H9 (cell line): ENCODE measurements at regions not wholly inside any gene's neighbourhood (a gene's known extent, or its start where the extent isn't known, plus 50 kb on each side); places are given as distances from the start of the nearest gene placed in this dataset.

Experiments
- DNase-seq: peaks from one replicate; pipeline ENCODE4 v3.0.0-alpha.2; 2017
- H2AFZ ChIP-seq: one replicate; pipeline ENCODE4 v1.6.1; 2013; ENCODE audit warnings: mild to moderate bottlenecking, low read length, control low read depth, moderate library complexity
- H2AK5ac ChIP-seq: 2 replicates; pipeline ENCODE4 v1.6.1; 2013; ENCODE audit warnings: low read length, control low read depth, mixed read lengths; ENCODE audit not compliant: insufficient read length
- H2BK120ac ChIP-seq: one replicate; pipeline ENCODE4 v1.6.1; 2013; ENCODE audit warnings: low read depth, mild to moderate bottlenecking, low read length, control low read depth, inconsistent platforms; ENCODE audit not compliant: poor library complexity, severe bottlenecking
- H2BK12ac ChIP-seq: 2 replicates; pipeline ENCODE4 v1.6.1; 2013; ENCODE audit warnings: low read length, control low read depth, mixed read lengths, low read depth; ENCODE audit not compliant: insufficient read length
- H2BK15ac ChIP-seq: 2 replicates; pipeline ENCODE4 v1.6.1; 2013; ENCODE audit warnings: low read depth, low read length, control low read depth
- H2BK20ac ChIP-seq: one replicate; pipeline ENCODE4 v1.6.1; 2013; ENCODE audit warnings: low read depth, mild to moderate bottlenecking, low read length, control low read depth, inconsistent platforms; ENCODE audit not compliant: poor library complexity, severe bottlenecking
- H2BK5ac ChIP-seq: 2 replicates; pipeline ENCODE4 v1.6.1; 2013; ENCODE audit warnings: low read length, control low read depth, mixed read lengths; ENCODE audit not compliant: insufficient read length
- H3K14ac ChIP-seq: 2 replicates; pipeline ENCODE4 v1.6.1; 2013; ENCODE audit warnings: low read length, control low read depth; ENCODE audit not compliant: insufficient read depth
- H3K18ac ChIP-seq: 2 replicates; pipeline ENCODE4 v1.6.1; 2013; ENCODE audit warnings: low read depth, mild to moderate bottlenecking, mixed read lengths, low read length, control low read depth; ENCODE audit not compliant: insufficient read length
- H3K23ac ChIP-seq: 2 replicates; pipeline ENCODE4 v1.6.1; 2013; ENCODE audit warnings: low read length, control low read depth, mixed read lengths, low read depth; ENCODE audit not compliant: insufficient read length
- H3K23me2 ChIP-seq: 2 replicates; pipeline ENCODE4 v1.6.1; 2013; ENCODE audit warnings: low read depth, mild to moderate bottlenecking, mixed read lengths, low read length, control low read depth; ENCODE audit not compliant: insufficient read length, poor library complexity, severe bottlenecking
- H3K27ac ChIP-seq: 2 replicates; pipeline ENCODE4 v1.5.1; 2013; ENCODE audit warnings: low read length, control low read depth, mixed read lengths, low read depth; ENCODE audit not compliant: insufficient read length
- H3K27me3 ChIP-seq: 2 replicates; pipeline ENCODE4 v1.6.1; 2013; ENCODE audit warnings: low read length, control low read depth, inconsistent platforms; ENCODE audit not compliant: insufficient read depth
- H3K4ac ChIP-seq: 2 replicates; pipeline ENCODE4 v1.6.1; 2013; ENCODE audit warnings: low read depth, mild to moderate bottlenecking, control low read depth, inconsistent platforms, low read length, moderate library complexity
- H3K4me1 ChIP-seq: 2 replicates; pipeline ENCODE4 v1.6.1; 2013; ENCODE audit warnings: low read length, control low read depth, inconsistent platforms; ENCODE audit not compliant: insufficient read depth
- H3K4me2 ChIP-seq: 2 replicates; pipeline ENCODE4 v1.6.1; 2013; ENCODE audit warnings: low read length, control low read depth, mixed read lengths; ENCODE audit not compliant: insufficient read length, insufficient read depth
- H3K56ac ChIP-seq: 2 replicates; pipeline ENCODE4 v1.6.1; 2013; ENCODE audit warnings: low read depth, mild to moderate bottlenecking, mixed read lengths, low read length, control low read depth; ENCODE audit not compliant: insufficient read length
- H3K79me1 ChIP-seq: 2 replicates; pipeline ENCODE4 v1.6.1; 2013; ENCODE audit warnings: low read depth, mild to moderate bottlenecking, moderate library complexity, low read length, control low read depth, inconsistent platforms; ENCODE audit not compliant: insufficient read depth, poor library complexity, severe bottlenecking
- H3K79me2 ChIP-seq: 2 replicates; pipeline ENCODE4 v1.6.1; 2013; ENCODE audit warnings: low read length, control low read depth, inconsistent platforms; ENCODE audit not compliant: insufficient read depth
- H3K9ac ChIP-seq: 2 replicates; pipeline ENCODE4 v1.6.1; 2013; ENCODE audit warnings: low read length, control low read depth, mixed read lengths; ENCODE audit not compliant: insufficient read length; ENCODE audit errors: extremely low read depth
- H3K9me3 ChIP-seq: one replicate; pipeline ENCODE4 v1.6.1; 2013; ENCODE audit warnings: low read depth, low read length, inconsistent platforms; ENCODE audit not compliant: control insufficient read depth
- H3T11ph ChIP-seq: one replicate; pipeline ENCODE4 v1.6.1; 2013; ENCODE audit warnings: mild to moderate bottlenecking, low read length, control low read depth, inconsistent platforms
- H4K20me1 ChIP-seq: one replicate; pipeline ENCODE4 v1.6.1; 2013; ENCODE audit not compliant: control insufficient read depth, insufficient read length, insufficient read depth
- H4K5ac ChIP-seq: 2 replicates; pipeline ENCODE4 v1.6.1; 2013; ENCODE audit warnings: low read depth, mild to moderate bottlenecking, mixed read lengths, low read length, control low read depth; ENCODE audit not compliant: insufficient read length
- H4K8ac ChIP-seq: replicated peaks from 2 replicates; pipeline ENCODE4 v1.6.1; 2013; ENCODE audit warnings: low read length, control low read depth, mixed read lengths, low read depth; ENCODE audit not compliant: insufficient read length
- H4K91ac ChIP-seq: 2 replicates; pipeline ENCODE4 v1.6.1; 2013; ENCODE audit warnings: low read depth, mild to moderate bottlenecking, moderate library complexity, mixed read lengths, low read length, control low read depth; ENCODE audit not compliant: insufficient read length
- H3K27ac Mint-ChIP-seq, 3 experiments: 2 replicates in 2 of 3; 3 replicates in 1 of 3; pipeline ENCODE4 v1.8.0; 2020 to 2021; ENCODE audit warnings: mixed read lengths in 3 of 3, mild to moderate bottlenecking in 1 of 3, moderate library complexity in 1 of 3
- H3K27me3 Mint-ChIP-seq: 2 replicates; pipeline ENCODE4 v1.8.0; 2021; ENCODE audit warnings: low read depth, mild to moderate bottlenecking, moderate library complexity, mixed read lengths
- H3K36me3 Mint-ChIP-seq, 3 experiments: 2 replicates in 2 of 3; 3 replicates in 1 of 3; pipeline ENCODE4 v1.8.0; 2020 to 2021; ENCODE audit warnings: low read depth in 3 of 3, mixed read lengths in 3 of 3; ENCODE audit not compliant: insufficient read depth in 1 of 3
- H3K4me1 Mint-ChIP-seq, 2 experiments: 2 replicates each; pipeline ENCODE4 v1.8.0; 2020; ENCODE audit warnings: mixed read lengths in 2 of 2
- H3K4me3 Mint-ChIP-seq, 2 experiments: 2 replicates in 1 of 2; 3 replicates in 1 of 2; pipeline ENCODE4 v1.8.0; 2020 to 2021; ENCODE audit warnings: mild to moderate bottlenecking in 2 of 2, mixed read lengths in 2 of 2, moderate library complexity in 1 of 2
- H3K9me3 Mint-ChIP-seq, 2 experiments: 2 replicates in 1 of 2; 3 replicates in 1 of 2; pipeline ENCODE4 v1.8.0; 2020; ENCODE audit warnings: mild to moderate bottlenecking in 2 of 2, mixed read lengths in 2 of 2, moderate library complexity in 1 of 2
- CTCF ChIP-seq: fragments of 200-600 bp; sonication (generic); conservative IDR thresholded peaks from 3 replicates; pipeline ENCODE4 v1.8.0; 2021; ENCODE audit warnings: antibody characterized with exemption, mild to moderate bottlenecking
- WGBS: extraction: QIAGEN DNeasy Blood & Tissue Kit; methylation state at CpG from one replicate; pipeline ENCODE4 v1.1.7; 2013; ENCODE audit warnings: missing lambda C conversion rate, low lambda C conversion rate, mixed read lengths; ENCODE audit not compliant: insufficient read length; ENCODE audit errors: extremely low coverage; 5-methylcytosine and 5-hydroxymethylcytosine counted together

GRCh38 chr18:39842366-39842914, 2112.6 kb upstream of the PIK3C3 start:
- no peaks in the 10 kb centered on the region for H4K20me1 ChIP-seq
- H3K23ac ChIP-seq: no peak overlapping the region
- Mint-ChIP-seq H3K4me1 (peaks cover 30 to 36% of the 10 kb centered on the region in 2 experiments), H3K36me3 (no peaks in the 10 kb centered on the region), H3K9me3 (no peaks in the 10 kb centered on the region), H3K4me3 (peak overlapping the region; percentile 81 to 91), H3K27me3 (peaks cover 20% of the 10 kb centered on the region), H3K27ac (no peak overlapping the region)
- no peak overlapping the region for H3K4ac ChIP-seq
- peak overlapping the region; percentile 94 for H3K4me2 ChIP-seq
- H3K4me1 ChIP-seq: 0 out of 2 replicates have a peak, but pooled peaks cover 2% of the 10 kb centered on the region
- H2AK5ac ChIP-seq: no peak overlapping the region
- H3K27me3 ChIP-seq: no peaks in the 10 kb centered on the region; the same call in 1 of the 2 replicates
- no peak overlapping the region for H3K56ac ChIP-seq
- H2BK120ac ChIP-seq: no peak overlapping the region
- H3K79me2 ChIP-seq: no peaks in the 10 kb centered on the region
- no peak overlapping the region for H2BK15ac ChIP-seq
- no peak overlapping the region for H3K14ac ChIP-seq
- no peak overlapping the region for H2BK5ac ChIP-seq
- H3T11ph ChIP-seq: no peak overlapping the region
- no peak overlapping the region for H3K27ac ChIP-seq
- H4K8ac ChIP-seq: no peak overlapping the region
- no peak for TF ChIP-seq CTCF
- H3K79me1 ChIP-seq: no peaks in the 10 kb centered on the region
- no peak overlapping the region for H3K18ac ChIP-seq
- H2BK20ac ChIP-seq: no peak overlapping the region
- no peak overlapping the region for H4K5ac ChIP-seq
- H2AFZ ChIP-seq: no peak overlapping the region
- no peak overlapping the region for H3K9ac ChIP-seq
- no CpG with 5 or more reads among the region's 9 CpGs for WGBS
- no peaks in the 10 kb centered on the region for H3K9me3 ChIP-seq
- no peak for DNase-seq
- H2BK12ac ChIP-seq: no peak overlapping the region
- peaks cover 4% of the 10 kb centered on the region for H3K23me2 ChIP-seq
- no peak overlapping the region for H4K91ac ChIP-seq
